ENCODE measurements at regions not wholly inside any gene's neighbourhood (a gene's known extent, or its start where the extent isn't known, plus 50 kb on each side); places are given as distances from the start of the nearest gene placed in this dataset.
A peak's percentile ranks its signal among the peaks of the same experiment; 100 is the strongest.

DNA sequence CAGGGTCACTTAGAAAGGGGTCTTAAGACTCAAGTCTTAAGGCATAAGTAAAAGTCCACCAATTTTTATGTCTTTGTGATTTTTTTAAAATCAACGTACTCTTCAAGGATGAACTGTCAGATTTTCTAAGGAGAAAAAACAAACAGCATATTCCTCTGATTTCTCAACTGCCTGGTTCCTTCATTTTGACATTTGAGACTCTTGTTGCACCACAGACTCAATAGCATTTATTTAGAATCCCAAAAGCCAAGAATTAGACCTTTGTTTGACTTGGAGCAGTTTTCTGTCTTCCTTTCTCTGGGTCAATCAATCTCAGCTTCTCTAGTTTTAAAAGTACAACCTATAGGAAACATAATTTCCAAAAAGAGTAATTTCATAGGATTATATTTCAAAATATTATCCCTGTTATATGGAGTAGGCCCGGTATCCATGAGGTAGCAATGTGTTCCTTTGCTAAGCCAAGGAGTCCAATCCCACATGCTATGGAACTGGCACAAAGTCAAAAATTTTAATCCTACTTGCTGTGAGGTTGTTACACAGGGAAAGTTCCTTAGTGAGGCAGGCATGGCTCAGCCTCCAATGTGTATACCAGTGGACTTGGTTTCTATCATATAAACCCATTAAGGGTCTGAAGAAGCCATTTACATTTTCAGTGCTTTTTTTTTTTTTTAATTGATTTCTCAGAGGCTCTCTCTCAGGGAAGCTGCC is 405.7 kb downstream of the KIF16B start:
- no peaks in the 10 kb centered on the region for H4K20me1 ChIP-seq (ENCODE audit: low read length)
- H3K36me3 ChIP-seq (ENCODE audit: low read depth, low read length), result no peaks in the 10 kb centered on the region
- no peak overlapping the region for H2AFZ ChIP-seq (ENCODE audit: low read length)
- POLR2A ChIA-PET (ENCODE audit: unreplicated experiment), result no interaction called here
- TF ChIP-seq CTCF (conservative IDR thresholded peaks at IDR 0.05; ENCODE audit: low read depth, low read length), result no peak
- no peak for TF ChIP-seq EZH2phosphoT487 (IDR thresholded peaks at IDR 0.05; ENCODE audit: borderline replicate concordance, low read length)
- no peak for TF ChIP-seq EZH2 (IDR thresholded peaks at IDR 0.05; ENCODE audit: low read length, unreplicated experiment)
- CTCF ChIA-PET, result no interaction called here
- no peak overlapping the region for H3K4me2 ChIP-seq (ENCODE audit: low read length)
- no peaks in the 10 kb centered on the region for H3K27me3 ChIP-seq (ENCODE audit: low read length)
- H3K9ac ChIP-seq (ENCODE audit: low read length), result no peak overlapping the region
- intact Hi-C loops (cut with micrococcal nuclease), result no loop called here
- no TSS peak for BruUV-seq (replicated peaks)
- H3K9me2 ChIP-seq (replicated peaks; ENCODE audit: low read length), result no peaks in the 10 kb centered on the region
- no peak overlapping the region for H3K4me3 ChIP-seq (ENCODE audit: low read length)
- H3K4me1 ChIP-seq (ENCODE audit: insufficient read depth, low read length), result no peaks in the 10 kb centered on the region
- no peaks in the 10 kb centered on the region for H3K79me2 ChIP-seq (ENCODE audit: low read length)
- H3F3A ChIP-seq (ENCODE audit: low read length, unreplicated experiment), result no peaks in the 10 kb centered on the region
- DNase-seq, result no peak
- no peaks in the 10 kb centered on the region for H3K9me3 ChIP-seq (ENCODE audit: low read length)
- ATAC-seq, result no peak
- no peak overlapping the region for H3K27ac ChIP-seq (ENCODE audit: low read length)

- no peak for ATAC-seq
- CTCF ChIA-PET, result no interaction called here
These were observed 406.5 kb downstream of the KIF16B start for GRCh38 chr20:16166737-16167136.

More at GRCh38 chr20:16166737-16167136, 406.5 kb downstream of the KIF16B start:
- H3K4me1 ChIP-seq (ENCODE audit: insufficient read depth, low read length), result no peaks in the 10 kb centered on the region
- H3K4me2 ChIP-seq (ENCODE audit: low read length), result no peak overlapping the region
- TF ChIP-seq EZH2phosphoT487 (IDR thresholded peaks at IDR 0.05; ENCODE audit: borderline replicate concordance, low read length) (no peak), CTCF (conservative IDR thresholded peaks at IDR 0.05; ENCODE audit: low read depth, low read length) (no peak), EZH2 (IDR thresholded peaks at IDR 0.05; ENCODE audit: low read length, unreplicated experiment) (no peak)
- H2AFZ ChIP-seq (ENCODE audit: low read length), result 0 out of 2 replicates have a peak overlapping the region, but pooled peaks have one; percentile 29
- H3F3A ChIP-seq (ENCODE audit: low read length, unreplicated experiment), result no peaks in the 10 kb centered on the region
- no peak overlapping the region for H3K9ac ChIP-seq (ENCODE audit: low read length)
- no peak overlapping the region for H3K27ac ChIP-seq (ENCODE audit: low read length)
- H3K4me3 ChIP-seq (ENCODE audit: low read length), result no peak overlapping the region
- intact Hi-C loops (cut with micrococcal nuclease), result no loop called here
- no peak for DNase-seq
- no peaks in the 10 kb centered on the region for H4K20me1 ChIP-seq (ENCODE audit: low read length)
- no peaks in the 10 kb centered on the region for H3K9me2 ChIP-seq (replicated peaks; ENCODE audit: low read length)
- no peaks in the 10 kb centered on the region for H3K9me3 ChIP-seq (ENCODE audit: low read length)
- H3K79me2 ChIP-seq (ENCODE audit: low read length), result no peaks in the 10 kb centered on the region
- BruUV-seq (replicated peaks), result no TSS peak
- POLR2A ChIA-PET (ENCODE audit: unreplicated experiment), result no interaction called here
- H3K36me3 ChIP-seq (ENCODE audit: low read depth, low read length), result no peaks in the 10 kb centered on the region
- H3K27me3 ChIP-seq (ENCODE audit: low read length), result no peaks in the 10 kb centered on the region
